GM23248 (cell line): ENCODE measurements at regions not wholly inside any gene's neighbourhood (a gene's known extent, or its start where the extent isn't known, plus 50 kb on each side); places are given as distances from the start of the nearest gene placed in this dataset.

ENCODE experiments used
- EZH2 ChIP-seq: fragments of 200-600 bp; sonication (generic); IDR thresholded peaks from 2 replicates; pipeline ENCODE4 v1.6.1; 2018; ENCODE audit warnings: antibody characterized with exemption, mild to moderate bottlenecking; ENCODE audit not compliant: insufficient read depth, poor library complexity, severe bottlenecking
- EZH2phosphoT487 ChIP-seq: fragments of 200-600 bp; sonication (generic); IDR thresholded peaks from 2 replicates; pipeline ENCODE4 v1.6.1; 2018; ENCODE audit warnings: antibody characterized with exemption, moderate library complexity, mild to moderate bottlenecking, low read depth; ENCODE audit not compliant: insufficient read depth

DNA sequence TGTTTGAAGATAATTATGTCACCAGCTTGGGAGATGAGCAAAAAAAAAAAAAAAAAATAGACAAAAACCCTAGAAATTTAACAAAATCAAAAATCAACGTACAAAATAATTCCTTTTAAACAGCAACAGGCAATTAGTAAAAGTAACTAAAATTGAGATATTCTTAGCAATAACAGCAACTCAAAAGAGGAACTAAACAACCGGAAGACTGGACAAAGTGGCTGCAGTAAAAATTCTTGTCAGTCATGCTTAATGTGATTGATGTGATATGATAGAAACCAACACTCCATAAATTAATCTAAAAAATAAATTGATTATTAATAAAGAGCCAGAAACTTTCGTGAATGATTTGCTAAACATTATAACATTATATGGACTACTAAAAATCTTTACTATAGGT, 1534.6 kb upstream of the AGA start:
- no peak for TF ChIP-seq EZH2
- no peak for TF ChIP-seq EZH2phosphoT487
